ENCODE measurements at regions not wholly inside any gene's neighbourhood (a gene's known extent, or its start where the extent isn't known, plus 50 kb on each side); places are given as distances from the start of the nearest gene placed in this dataset.

GRCh38 chr2:30046396-30046795 is 100.4 kb upstream of the YPEL5 start:
- whole genome bisulfite sequencing (ENCODE audit: low lambda C conversion rate, missing lambda C conversion rate), result 89% methylated on average over 2 of the region's 2 CpGs
- Histone ChIP-seq H3K79me2 (no peaks in the 10 kb centered on the region), H3K36me3 (replicated peaks; ENCODE audit: insufficient read depth, low read depth) (no peaks in the 10 kb centered on the region), H3K9me3 (ENCODE audit: low read depth) (no peaks in the 10 kb centered on the region), H3K9me2 (replicated peaks; ENCODE audit: insufficient read depth) (no peaks in the 10 kb centered on the region), H3K27me3 (peaks cover 9% of the 10 kb centered on the region), H3K27ac (no peak overlapping the region), H3K4me3 (no peak overlapping the region), H3K4me2 (no peak overlapping the region), H3K4me1 (ENCODE audit: insufficient read depth) (no peaks in the 10 kb centered on the region), H4K20me1 (ENCODE audit: insufficient read depth, poor library complexity, severe bottlenecking) (no peaks in the 10 kb centered on the region), H2AFZ (no peak overlapping the region)
- no peak for DNase-seq (ENCODE audit: low spot score)
- TF ChIP-seq CTCF (IDR thresholded peaks at IDR 0.05; ENCODE audit: poor library complexity) (no peak), EZH2phosphoT487 (IDR thresholded peaks at IDR 0.05; ENCODE audit: low read depth, severe bottlenecking, unreplicated experiment) (no peak), EZH2 (IDR thresholded peaks at IDR 0.05; ENCODE audit: borderline replicate concordance) (no peak)

DNA sequence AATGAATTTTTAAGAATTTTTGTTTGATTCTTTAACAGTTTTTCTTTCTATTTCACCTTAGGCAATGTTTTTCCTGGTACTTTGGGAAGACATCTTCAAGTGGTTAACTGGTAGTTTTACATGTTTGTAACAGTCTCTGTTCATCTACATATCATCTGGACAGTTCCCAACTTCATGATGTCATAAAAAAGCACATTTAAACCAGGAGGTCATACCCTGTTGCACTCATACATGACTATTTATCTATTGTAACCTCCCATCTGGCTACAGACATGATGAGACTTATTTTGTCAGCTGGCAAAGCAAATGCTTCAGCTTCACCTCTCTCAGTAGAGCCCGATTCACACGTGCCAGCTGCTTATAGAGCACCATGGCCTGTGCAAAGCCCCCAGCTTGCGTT is 99.8 kb upstream of the YPEL5 start:
- H3K79me2 ChIP-seq, result no peaks in the 10 kb centered on the region
- no peaks in the 10 kb centered on the region for H3K36me3 ChIP-seq (replicated peaks; ENCODE audit: insufficient read depth, low read depth)
- no peak for TF ChIP-seq EZH2 (IDR thresholded peaks at IDR 0.05; ENCODE audit: borderline replicate concordance)
- TF ChIP-seq CTCF (IDR thresholded peaks at IDR 0.05; ENCODE audit: poor library complexity), result no peak
- no peak for TF ChIP-seq EZH2phosphoT487 (IDR thresholded peaks at IDR 0.05; ENCODE audit: low read depth, severe bottlenecking, unreplicated experiment)
- H3K27me3 ChIP-seq, result peaks cover 9% of the 10 kb centered on the region
- H3K9me2 ChIP-seq (replicated peaks; ENCODE audit: insufficient read depth), result no peaks in the 10 kb centered on the region
- H2AFZ ChIP-seq, result no peak overlapping the region
- no peak overlapping the region for H3K27ac ChIP-seq
- no peak overlapping the region for H3K4me2 ChIP-seq
- no peak for DNase-seq (ENCODE audit: low spot score)
- H4K20me1 ChIP-seq (ENCODE audit: insufficient read depth, poor library complexity, severe bottlenecking), result no peaks in the 10 kb centered on the region
- no peaks in the 10 kb centered on the region for H3K9me3 ChIP-seq (ENCODE audit: low read depth)
- WGBS (ENCODE audit: low lambda C conversion rate, missing lambda C conversion rate), result 98% methylated on average over 3 of the region's 3 CpGs
- no peaks in the 10 kb centered on the region for H3K4me1 ChIP-seq (ENCODE audit: insufficient read depth)
- no peak overlapping the region for H3K4me3 ChIP-seq

DNA sequence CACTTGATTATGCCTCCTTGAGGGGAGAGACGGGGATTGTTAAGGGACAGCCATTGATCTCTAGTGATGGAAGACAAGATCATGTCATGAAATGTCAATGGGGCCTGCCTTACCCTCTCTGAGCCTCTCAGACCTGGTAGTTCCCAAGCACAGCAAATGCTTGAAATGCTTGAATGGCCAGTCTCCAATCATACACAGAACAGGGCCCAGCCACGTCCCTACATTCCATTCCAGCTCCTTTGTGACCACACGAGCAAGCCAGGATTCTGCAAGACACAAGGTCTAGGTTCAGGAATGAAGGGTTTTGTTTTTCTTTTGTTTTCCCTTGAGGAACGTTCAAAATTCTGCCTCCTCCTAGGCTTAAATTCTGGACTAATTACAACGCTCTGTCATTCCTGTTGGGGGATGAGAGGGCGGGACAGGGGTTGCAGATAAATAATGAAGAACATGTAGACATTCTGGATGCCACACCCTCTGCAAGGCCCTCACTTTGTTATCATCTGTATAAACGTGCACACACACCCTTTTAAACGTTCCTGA is 98.1 kb upstream of the YPEL5 start:
- H3K9me2 ChIP-seq (replicated peaks; ENCODE audit: insufficient read depth), result no peaks in the 10 kb centered on the region
- no peaks in the 10 kb centered on the region for H3K4me1 ChIP-seq (ENCODE audit: insufficient read depth)
- no peak overlapping the region for H3K4me3 ChIP-seq
- H3K4me2 ChIP-seq, result no peak overlapping the region
- H3K79me2 ChIP-seq, result no peaks in the 10 kb centered on the region
- H3K27ac ChIP-seq, result no peak overlapping the region
- peaks cover 10% of the 10 kb centered on the region for H3K27me3 ChIP-seq
- no peak overlapping the region for H2AFZ ChIP-seq
- WGBS (ENCODE audit: low lambda C conversion rate, missing lambda C conversion rate), result 59% methylated on average over 8 of the region's 8 CpGs
- no peak for TF ChIP-seq CTCF (IDR thresholded peaks at IDR 0.05; ENCODE audit: poor library complexity)
- TF ChIP-seq EZH2 (IDR thresholded peaks at IDR 0.05; ENCODE audit: borderline replicate concordance), result no peak
- no peak for TF ChIP-seq EZH2phosphoT487 (IDR thresholded peaks at IDR 0.05; ENCODE audit: low read depth, severe bottlenecking, unreplicated experiment)
- H3K36me3 ChIP-seq (replicated peaks; ENCODE audit: insufficient read depth, low read depth), result no peaks in the 10 kb centered on the region
- H4K20me1 ChIP-seq (ENCODE audit: insufficient read depth, poor library complexity, severe bottlenecking), result no peaks in the 10 kb centered on the region
- no peaks in the 10 kb centered on the region for H3K9me3 ChIP-seq (ENCODE audit: low read depth)
- no peak for DNase-seq (ENCODE audit: low spot score)

GRCh38 chr2:30055548-30055947 is 91.3 kb upstream of the YPEL5 start:
- WGBS (ENCODE audit: low lambda C conversion rate, missing lambda C conversion rate), result 34% methylated on average over 2 of the region's 2 CpGs
- no peak for DNase-seq (ENCODE audit: low spot score)
- no peaks in the 10 kb centered on the region for H3K4me1 ChIP-seq (ENCODE audit: insufficient read depth)
- H2AFZ ChIP-seq, result no peak overlapping the region
- no peak overlapping the region for H3K4me2 ChIP-seq
- no peak overlapping the region for H3K4me3 ChIP-seq
- H3K9me2 ChIP-seq (replicated peaks; ENCODE audit: insufficient read depth), result no peaks in the 10 kb centered on the region
- H3K9me3 ChIP-seq (ENCODE audit: low read depth), result no peaks in the 10 kb centered on the region
- no peaks in the 10 kb centered on the region for H4K20me1 ChIP-seq (ENCODE audit: insufficient read depth, poor library complexity, severe bottlenecking)
- no peaks in the 10 kb centered on the region for H3K79me2 ChIP-seq
- TF ChIP-seq CTCF (IDR thresholded peaks at IDR 0.05; ENCODE audit: poor library complexity) (no peak), EZH2 (IDR thresholded peaks at IDR 0.05; ENCODE audit: borderline replicate concordance) (no peak), EZH2phosphoT487 (IDR thresholded peaks at IDR 0.05; ENCODE audit: low read depth, severe bottlenecking, unreplicated experiment) (no peak)
- peaks cover 3% of the 10 kb centered on the region for H3K27me3 ChIP-seq
- H3K36me3 ChIP-seq (replicated peaks; ENCODE audit: insufficient read depth, low read depth), result no peaks in the 10 kb centered on the region
- H3K27ac ChIP-seq, result no peak overlapping the region
